Urinary bladder (tissue), 3 donors: ENCODE measurements at regions not wholly inside any gene's neighbourhood (a gene's known extent, or its start where the extent isn't known, plus 50 kb on each side); places are given as distances from the start of the nearest gene placed in this dataset.
"Not testable (repeated sequence)": the region's sequence is repeated elsewhere in the genome, so short reads cannot be mapped to it uniquely, and the experiment has no call there.

Experiments used
- DNase-seq: peaks from one replicate; pipeline ENCODE4 v3.0.0-alpha.2; 2015; ENCODE audit errors: extremely low spot score
- H3K27ac ChIP-seq: one replicate; pipeline ENCODE4 v1.5.1; 2013; ENCODE audit warnings: low read depth, mild to moderate bottlenecking, moderate library complexity
- H3K36me3 ChIP-seq: one replicate; pipeline ENCODE4 v1.6.1; 2013; ENCODE audit warnings: mild to moderate bottlenecking, moderate library complexity; ENCODE audit not compliant: insufficient read depth
- H3K4me1 ChIP-seq: one replicate; pipeline ENCODE4 v1.6.1; 2013; ENCODE audit warnings: mild to moderate bottlenecking, moderate library complexity; ENCODE audit not compliant: insufficient read depth
- H3K4me3 ChIP-seq: one replicate; pipeline ENCODE4 v1.5.1; 2013; ENCODE audit warnings: low read depth, low read length
- WGBS: extraction: QIAGEN DNeasy Blood & Tissue Kit; methylation state at CpG from one replicate; pipeline ENCODE4 v1.1.7; 2013; 5-methylcytosine and 5-hydroxymethylcytosine counted together
- donor health status: healthy with polysubstance abuse.
- donor health status: healthy.

DNA sequence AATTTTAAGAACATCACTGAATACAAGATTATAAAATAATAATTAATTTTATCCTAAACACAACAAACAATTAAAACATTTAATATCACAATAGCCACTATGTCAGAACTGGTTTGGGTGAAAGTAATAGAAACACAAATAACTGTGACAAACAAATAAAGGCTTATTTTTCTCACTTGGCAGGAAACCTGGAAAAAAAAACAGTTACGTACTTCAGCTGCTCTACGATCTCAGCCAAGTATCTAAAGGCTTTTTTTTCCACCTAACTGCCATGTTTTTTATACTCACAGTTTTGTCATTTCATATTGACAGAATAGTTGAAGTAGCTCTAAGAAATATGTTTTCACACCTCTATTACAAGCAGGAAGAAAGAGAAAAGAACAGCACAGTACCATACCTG is 284.8 kb upstream of the INTU start:
- DNase-seq: no peak
- no peak overlapping the region for H3K4me3 ChIP-seq
- no peaks in the 10 kb centered on the region for H3K4me1 ChIP-seq
- H3K36me3 ChIP-seq: no peaks in the 10 kb centered on the region
- WGBS: 44% methylated on average over 2 of the region's 2 CpGs
- H3K27ac ChIP-seq: no peak overlapping the region

DNA sequence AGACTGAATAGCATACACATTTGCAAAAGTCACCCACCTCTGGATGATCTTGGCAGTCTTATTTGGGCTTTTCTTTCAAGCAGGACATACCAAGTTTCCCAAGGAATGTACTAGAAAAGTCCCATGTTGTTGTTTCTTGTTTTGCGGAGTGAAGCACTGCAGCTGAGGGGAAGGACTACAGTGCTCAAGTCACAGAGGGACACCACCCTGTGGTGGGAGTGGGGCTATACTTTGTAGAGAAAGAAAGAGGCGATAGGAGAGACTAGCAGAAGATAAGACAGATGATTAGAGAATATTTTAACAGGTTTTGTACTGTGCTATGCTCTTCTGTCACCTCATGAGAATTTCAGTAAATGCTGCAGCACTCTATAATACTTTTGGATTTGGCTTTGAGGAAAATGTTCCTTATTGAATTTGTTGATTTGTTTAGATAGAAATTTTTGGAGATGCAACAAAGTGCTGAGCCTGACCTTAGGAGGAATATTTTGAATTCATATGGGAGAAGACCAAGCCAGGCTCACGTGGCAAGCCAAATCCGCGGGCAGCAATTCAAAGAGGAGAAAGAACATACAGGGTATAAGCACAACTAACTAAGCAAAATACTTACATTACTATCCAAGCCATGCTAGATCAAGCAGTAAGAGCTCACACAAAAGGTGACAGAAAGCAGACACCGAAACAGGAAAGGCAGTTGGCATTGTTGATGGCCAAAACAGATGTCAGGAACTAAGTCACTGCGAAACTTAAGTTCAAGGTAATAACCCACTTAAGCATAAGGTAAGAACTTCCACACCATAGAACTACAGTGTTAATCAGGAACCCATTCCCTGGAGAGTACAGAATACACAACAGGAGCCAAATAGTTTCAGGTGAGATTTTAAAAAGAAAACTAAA is 280.3 kb upstream of the INTU start:
- no peaks in the 10 kb centered on the region for H3K36me3 ChIP-seq
- no peak overlapping the region for H3K27ac ChIP-seq
- 84% methylated on average over 7 of the region's 7 CpGs for WGBS
- H3K4me3 ChIP-seq: no peak overlapping the region
- no peak for DNase-seq
- H3K4me1 ChIP-seq: no peaks in the 10 kb centered on the region

- Histone ChIP-seq H3K36me3 (no peaks in the 10 kb centered on the region), H3K27ac (no peak overlapping the region), H3K4me1 (no peaks in the 10 kb centered on the region), H3K4me3 (no peak overlapping the region)
- 72% methylated on average over 2 of the region's 2 CpGs for WGBS
- no peak for DNase-seq
Measured at GRCh38 chr4:127355743-127356142, 277.0 kb upstream of the INTU start.

- DNase-seq: no peak
- H3K36me3 ChIP-seq: no peaks in the 10 kb centered on the region
- no peak overlapping the region for H3K4me3 ChIP-seq
- H3K27ac ChIP-seq: no peak overlapping the region
- H3K4me1 ChIP-seq: no peaks in the 10 kb centered on the region
Measured at GRCh38 chr4:127357765-127358164, 275.0 kb upstream of the INTU start.

DNA sequence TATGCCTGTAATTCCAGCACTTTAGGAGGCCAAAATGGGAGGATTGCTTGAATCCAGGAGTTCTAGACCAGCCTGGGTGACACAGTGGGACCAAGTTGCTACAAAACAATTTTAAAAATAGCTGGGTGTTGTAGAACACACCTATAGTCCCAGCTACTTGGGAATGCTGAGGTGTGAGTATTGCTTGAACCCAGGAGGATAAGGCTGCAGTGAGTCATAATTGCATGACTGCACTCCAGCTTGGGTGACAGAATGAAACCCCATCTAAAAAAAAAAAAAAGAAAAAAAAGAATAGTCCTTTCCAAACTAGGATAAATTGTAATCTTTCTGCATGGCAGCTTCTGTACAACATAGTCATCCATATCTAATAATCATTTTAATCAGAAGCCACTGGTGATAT is 270.1 kb upstream of the INTU start:
- Histone ChIP-seq H3K27ac (no peak overlapping the region), H3K36me3 (no peaks in the 10 kb centered on the region)

GRCh38 chr4:127364397-127364796 is 268.4 kb upstream of the INTU start:
- H3K4me3 ChIP-seq: no peak overlapping the region
- 64% methylated on average over 3 of the region's 3 CpGs for WGBS
- no peaks in the 10 kb centered on the region for H3K4me1 ChIP-seq
- DNase-seq: no peak
- H3K27ac ChIP-seq: no peak overlapping the region
- H3K36me3 ChIP-seq: no peaks in the 10 kb centered on the region

More for the DNA sequence above, 270.1 kb upstream of the INTU start:
- no peak overlapping the region for H3K4me3 ChIP-seq
- DNase-seq: no peak
- H3K4me1 ChIP-seq: no peaks in the 10 kb centered on the region

- H3K36me3 ChIP-seq: no peaks in the 10 kb centered on the region
- no peak overlapping the region for H3K4me3 ChIP-seq
- DNase-seq: no peak
- H3K27ac ChIP-seq: no peak overlapping the region
- H3K4me1 ChIP-seq: no peaks in the 10 kb centered on the region
Measured at GRCh38 chr4:127364911-127365310, 267.8 kb upstream of the INTU start.

GRCh38 chr4:127370604-127371003 is 262.2 kb upstream of the INTU start:
- DNase-seq: no peak
- H3K4me1 ChIP-seq: no peaks in the 10 kb centered on the region
- 63% methylated on average over 6 of the region's 6 CpGs for WGBS
- no peak overlapping the region for H3K27ac ChIP-seq
- no peak overlapping the region for H3K4me3 ChIP-seq
- H3K36me3 ChIP-seq: no peaks in the 10 kb centered on the region

DNA sequence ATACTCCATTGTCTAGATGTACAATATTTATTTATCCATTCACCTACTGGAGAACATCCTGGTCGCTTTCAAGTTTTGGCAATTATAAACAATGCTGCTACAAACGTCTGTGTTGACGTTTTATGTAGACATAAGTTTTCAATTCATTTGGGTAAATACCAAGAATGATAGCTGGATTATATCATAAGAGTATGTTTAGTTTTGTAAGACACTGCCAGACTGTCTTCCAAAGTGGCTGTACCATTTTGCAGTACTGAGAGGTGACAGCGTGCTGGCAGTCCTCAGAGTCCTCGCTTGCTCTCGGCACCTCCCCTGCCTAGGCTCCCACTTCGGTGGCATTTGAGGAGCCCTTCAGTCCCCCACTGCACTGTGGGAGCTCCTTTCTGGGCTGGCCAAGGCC is 253.3 kb upstream of the INTU start:
- Histone ChIP-seq H3K4me1 (no peaks in the 10 kb centered on the region), H3K4me3 (no peak overlapping the region), H3K36me3 (no peaks in the 10 kb centered on the region), H3K27ac (no peak overlapping the region)
- no peak for DNase-seq
- WGBS: 45% methylated on average over 7 of the region's 7 CpGs

GRCh38 chr4:127379948-127380347 is 252.8 kb upstream of the INTU start:
- DNase-seq, H3K4me1 ChIP-seq, H3K36me3 ChIP-seq, H3K4me3 ChIP-seq, H3K27ac ChIP-seq: not testable (repeated sequence)
- WGBS: 91% methylated on average over 18 of the region's 18 CpGs

DNA sequence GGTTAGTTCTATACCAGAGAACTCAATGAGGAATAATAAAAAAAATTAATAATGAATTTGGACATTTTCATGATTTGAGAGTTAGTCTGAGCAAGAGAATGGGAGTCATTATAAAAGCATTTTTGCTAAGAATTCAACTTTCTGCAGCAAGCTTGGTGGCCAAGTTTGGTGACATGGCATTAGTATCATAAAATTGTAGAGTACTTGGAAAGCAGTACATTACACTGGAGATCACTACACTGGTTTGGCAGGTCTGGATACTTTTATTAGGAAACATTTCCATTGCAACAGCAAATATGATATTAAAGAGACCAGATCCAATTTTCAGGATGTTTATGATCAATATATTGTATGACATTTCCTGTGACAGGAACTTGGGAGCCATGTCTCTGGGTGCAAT is 249.1 kb upstream of the INTU start:
- no peak overlapping the region for H3K27ac ChIP-seq
- no peak overlapping the region for H3K4me3 ChIP-seq
- H3K4me1 ChIP-seq: no peaks in the 10 kb centered on the region
- no peaks in the 10 kb centered on the region for H3K36me3 ChIP-seq
- no peak for DNase-seq

- WGBS: 66% methylated on average over 2 of the region's 2 CpGs
- Histone ChIP-seq H3K27ac (no peak overlapping the region), H3K36me3 (no peaks in the 10 kb centered on the region), H3K4me3 (no peak overlapping the region), H3K4me1 (no peaks in the 10 kb centered on the region)
- no peak for DNase-seq
Measured at GRCh38 chr4:127394516-127394915, 238.2 kb upstream of the INTU start.

GRCh38 chr4:127400276-127400675 is 232.5 kb upstream of the INTU start:
- DNase-seq: no peak
- 93% methylated on average over 5 of the region's 5 CpGs for WGBS
- no peaks in the 10 kb centered on the region for H3K36me3 ChIP-seq

GRCh38 chr4:127400731-127401346 is 231.9 kb upstream of the INTU start:
- Histone ChIP-seq H3K36me3 (no peaks in the 10 kb centered on the region), H3K4me1 (no peaks in the 10 kb centered on the region), H3K27ac (no peak overlapping the region), H3K4me3 (no peak overlapping the region)
- no peak for DNase-seq
- 17% methylated on average over 1 of the region's 1 CpG for WGBS

More at GRCh38 chr4:127400276-127400675, 232.5 kb upstream of the INTU start:
- Histone ChIP-seq H3K4me3 (no peak overlapping the region), H3K27ac (no peak overlapping the region), H3K4me1 (no peaks in the 10 kb centered on the region)
